GM12892 (cell line): ENCODE measurements at regions not wholly inside any gene's neighbourhood (a gene's known extent, or its start where the extent isn't known, plus 50 kb on each side); places are given as distances from the start of the nearest gene placed in this dataset.

Experiments used
- POLR2A ChIP-seq: IDR thresholded peaks from 2 replicates; pipeline ENCODE4 v1.6.1; 2011; ENCODE audit warnings: low read depth, low read length, control low read depth
- POLR2AphosphoS5 ChIP-seq: IDR thresholded peaks from 2 replicates; pipeline ENCODE4 v1.6.1; 2011; ENCODE audit warnings: low read depth, low read length, control low read depth

GRCh38 chr4:60617731-60618130, 582.4 kb upstream of the ADGRL3 start:
- TF ChIP-seq POLR2A (no peak), POLR2AphosphoS5 (no peak)
